HCT116 (cell line): ENCODE measurements at regions not wholly inside any gene's neighbourhood (a gene's known extent, or its start where the extent isn't known, plus 50 kb on each side); places are given as distances from the start of the nearest gene placed in this dataset.
A peak's percentile ranks its signal among the peaks of the same experiment; 100 is the strongest.

Experiments used
- ATAC-seq: fragments of 200-7000 bp; cut with Tn5 transposase; 2 replicates; pipeline ENCODE4 v1.9.1; 2020; ENCODE audit warnings: mild to moderate bottlenecking, moderate library complexity
- BruUV-seq: library from RNA; stranded (reverse); fragments of 400-500 nt; replicated peaks from 2 replicates; lab custom pipeline; 2021; lab: Mats Ljungman, UMichigan
- CTCF ChIA-PET: fragments of 300-600 bp; sonication (Branson Sonifier 250); formaldehyde crosslinking; loops from one replicate; lab custom pipeline; 2021; ENCODE audit warnings: antibody characterized with exemption; lab: Charles Lee
- POLR2A ChIA-PET: fragments of 300-600, 350-600 bp; sonication (Branson Sonifier 250); formaldehyde crosslinking; loops from one replicate; lab custom pipeline; 2021; ENCODE audit warnings: antibody characterized with exemption; lab: Charles Lee
- RAD21 ChIA-PET, 2 experiments: fragments of 300-600 bp; sonication (Branson Sonifier 250); formaldehyde crosslinking; loops; one replicate each; lab custom pipeline; 2023; ENCODE audit warnings: low total read pairs in 2 of 2; ENCODE audit not compliant: uncharacterized antibody in 2 of 2, unreplicated experiment in 2 of 2, low non-redundant PET in 1 of 2; lab: Charles Lee
- DNase-seq: peaks from one replicate; pipeline ENCODE4 v3.0.0-alpha.2; 2010; ENCODE audit warnings: low read depth, low spot score
- H2AFZ ChIP-seq: fragments of 200-600 bp; shearing (Covaris generic), sonication (generic); 2 replicates; pipeline ENCODE4 v1.6.1; 2017; ENCODE audit warnings: low read depth, mixed run types, mixed read lengths, antibody characterized with exemption, low read length; ENCODE audit not compliant: poor library complexity, severe bottlenecking
- H3K27ac ChIP-seq: 2 replicates; pipeline ENCODE4 v1.5.1; 2012; ENCODE audit warnings: low read depth, low read length
- H3K27me3 ChIP-seq: fragments of 200-600 bp; sonication (generic); 2 replicates; pipeline ENCODE4 v1.6.1; 2016; ENCODE audit warnings: mixed run types, low read length, mixed read lengths; ENCODE audit not compliant: insufficient read depth
- H3K36me3 ChIP-seq, 2 experiments: fragments of 200-500 bp in 1 of 2; fragments of 200-600 bp in 1 of 2; sonication (Bioruptor generic) in 1 of 2; sonication (generic) in 1 of 2; 2 replicates each; pipeline versions ENCODE4 v1.5.1 to v1.6.1; 2014 to 2016; ENCODE audit warnings: low read length in 2 of 2, inconsistent platforms in 1 of 2, mixed read lengths in 1 of 2, mixed run types in 1 of 2; ENCODE audit not compliant: insufficient read depth in 2 of 2, control insufficient read depth in 1 of 2
- H3K4me1 ChIP-seq, 2 experiments: fragments of 200-600 bp in 1 of 2; sonication (generic) in 1 of 2; 2 replicates each; pipeline versions ENCODE4 v1.5.1 to v1.6.1; 2012 to 2017; ENCODE audit warnings: low read length in 2 of 2, inconsistent platforms in 1 of 2, mild to moderate bottlenecking in 1 of 2, mixed read lengths in 1 of 2, mixed run types in 1 of 2, moderate library complexity in 1 of 2; ENCODE audit not compliant: insufficient read depth in 2 of 2, control insufficient read depth in 1 of 2
- H3K4me2 ChIP-seq: fragments of 200-600 bp; sonication (generic); 2 replicates; pipeline ENCODE4 v1.6.1; 2017; ENCODE audit warnings: mixed run types, low read length, mixed read lengths
- H3K4me3 ChIP-seq, 2 experiments: fragments of 200-600 bp in 1 of 2; sonication (generic) in 1 of 2; replicated peaks in 1 of 2; 2 replicates each; pipeline ENCODE4 v1.5.1; 2011 to 2016; ENCODE audit warnings: low read length in 2 of 2, control low read depth in 1 of 2, low read depth in 1 of 2, mild to moderate bottlenecking in 1 of 2, mixed read lengths in 1 of 2, mixed run types in 1 of 2
- H3K79me2 ChIP-seq: fragments of 200-600 bp; sonication (generic); 2 replicates; pipeline ENCODE4 v1.6.1; 2017; ENCODE audit warnings: mild to moderate bottlenecking, mixed run types, low read length, moderate library complexity, mixed read lengths; ENCODE audit not compliant: insufficient read depth
- H3K9ac ChIP-seq: fragments of 200-600 bp; sonication (generic); 2 replicates; pipeline ENCODE4 v1.6.1; 2016; ENCODE audit warnings: low read length, mixed read lengths
- H3K9me2 ChIP-seq: fragments of 200-600 bp; sonication (generic), shearing (Covaris generic); 2 replicates; pipeline ENCODE4 v1.6.1; 2017; ENCODE audit warnings: mixed run types, mild to moderate bottlenecking, moderate library complexity; ENCODE audit not compliant: insufficient read depth
- H3K9me3 ChIP-seq, 2 experiments: fragments of 200-500 bp in 1 of 2; fragments of 200-600 bp in 1 of 2; sonication (Bioruptor generic) in 1 of 2; sonication (generic) in 1 of 2; 2 replicates each; pipeline ENCODE4 v1.6.1; 2014 to 2017; ENCODE audit warnings: low read length in 2 of 2, mixed read lengths in 2 of 2, inconsistent platforms in 1 of 2, low read depth in 1 of 2, mild to moderate bottlenecking in 1 of 2, mixed run types in 1 of 2, moderate library complexity in 1 of 2; ENCODE audit not compliant: control insufficient read depth in 1 of 2, insufficient read depth in 1 of 2
- H4K20me1 ChIP-seq: fragments of 200-600 bp; sonication (generic), shearing (Covaris generic); 2 replicates; pipeline ENCODE4 v1.6.1; 2017; ENCODE audit warnings: mixed run types, mild to moderate bottlenecking, moderate library complexity; ENCODE audit not compliant: insufficient read depth
- CEBPB ChIP-seq: IDR thresholded peaks from 2 replicates; pipeline ENCODE4 v1.6.1; 2012; ENCODE audit warnings: low read depth
- CTCF ChIP-seq, 3 experiments: fragments of 200-600 bp in 1 of 3; sonication (generic) in 1 of 3; IDR thresholded peaks in 2 of 3; conservative IDR thresholded peaks in 1 of 3; 2 replicates each; pipeline ENCODE4 v1.5.1; 2012 to 2017; ENCODE audit warnings: low read depth in 2 of 3, low read length in 2 of 3, antibody characterized with exemption in 1 of 3, borderline replicate concordance in 1 of 3, control low read depth in 1 of 3, mild to moderate bottlenecking in 1 of 3, mixed read lengths in 1 of 3, mixed run types in 1 of 3, moderate library complexity in 1 of 3; ENCODE audit not compliant: insufficient read depth in 1 of 3
- EGR1 ChIP-seq: IDR thresholded peaks from 2 replicates; pipeline ENCODE4 v1.6.1; 2012; ENCODE audit warnings: low read depth
- EZH2 ChIP-seq: fragments of 200-600 bp; sonication (generic); IDR thresholded peaks from 2 replicates; pipeline ENCODE4 v1.6.1; 2017; ENCODE audit warnings: antibody characterized with exemption, mixed run types
- EZH2phosphoT487 ChIP-seq: fragments of 200-600 bp; IDR thresholded peaks from 2 replicates; pipeline ENCODE4 v1.6.1; 2018; ENCODE audit warnings: antibody characterized with exemption, borderline replicate concordance
- FOSL1 ChIP-seq: IDR thresholded peaks from 2 replicates; pipeline ENCODE4 v1.6.1; 2012; ENCODE audit warnings: low read depth
- MAX ChIP-seq: IDR thresholded peaks from 2 replicates; pipeline ENCODE4 v1.6.1; 2012
- POLR2A ChIP-seq: IDR thresholded peaks from 2 replicates; pipeline ENCODE4 v1.7.0; 2011; ENCODE audit warnings: borderline replicate concordance; ENCODE audit not compliant: insufficient read depth, insufficient read length; ENCODE audit errors: extremely low read depth
- RAD21 ChIP-seq: IDR thresholded peaks from 2 replicates; pipeline ENCODE4 v1.6.1; 2012; ENCODE audit warnings: low read depth, mild to moderate bottlenecking
- SIN3A ChIP-seq: IDR thresholded peaks from 2 replicates; pipeline ENCODE4 v1.6.1; 2012; ENCODE audit warnings: low read depth
- SP1 ChIP-seq: IDR thresholded peaks from 2 replicates; pipeline ENCODE4 v1.6.1; 2012; ENCODE audit warnings: low read depth
- SRF ChIP-seq: IDR thresholded peaks from 2 replicates; pipeline ENCODE4 v1.6.1; 2012; ENCODE audit warnings: low read depth
- YY1 ChIP-seq: IDR thresholded peaks from 2 replicates; pipeline ENCODE4 v1.6.1; 2011; ENCODE audit warnings: low read length, low read depth, moderate library complexity, mild to moderate bottlenecking; ENCODE audit not compliant: insufficient replicate concordance; ENCODE audit errors: extremely low read depth
- intact Hi-C: fragments of 100-400 bp; cut with micrococcal nuclease; formaldehyde crosslinking; loops from 2 replicates; pipeline ENCODE4 v1.10.0; 2022
- TF ChIP-seq, protein P1 (sequence below): IDR thresholded peaks from 2 replicates; pipeline ENCODE4 v1.6.1; 2012

DNA sequence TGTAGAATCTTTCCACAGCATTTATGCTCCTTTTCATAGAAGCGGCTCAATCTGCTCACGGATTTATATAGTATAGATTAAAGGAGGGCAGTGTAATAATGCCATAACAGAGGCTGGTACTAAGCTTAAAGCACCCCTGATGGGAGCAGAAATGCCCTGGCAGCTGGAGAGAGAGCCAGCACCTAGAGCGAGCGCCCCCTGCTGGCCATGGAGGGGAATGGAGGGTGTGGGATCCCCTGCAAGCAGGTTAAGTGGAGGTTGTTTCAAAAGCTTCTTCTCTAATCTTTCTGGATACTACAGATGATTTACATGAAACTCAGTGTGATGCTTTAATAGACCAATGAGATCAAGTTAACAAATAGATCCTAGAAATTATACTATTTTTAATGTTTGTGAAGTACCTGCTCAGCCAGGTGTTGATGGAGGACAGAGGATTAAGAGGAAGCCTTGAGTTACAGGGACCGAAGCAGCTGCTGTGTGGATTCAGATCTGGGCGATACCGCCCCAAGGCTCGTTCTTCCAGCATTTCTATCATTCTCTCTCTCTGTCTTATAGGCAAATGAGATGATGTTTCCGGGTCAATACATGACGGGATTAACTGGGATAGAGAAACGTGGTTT, 1519.3 kb upstream of the TMEM132C start:
- POLR2A ChIA-PET, result no interaction called here
- Histone ChIP-seq H3K27ac (no peak overlapping the region), H2AFZ (no peak overlapping the region), H3K79me2 (no peaks in the 10 kb centered on the region), H3K9me3 (no peaks in the 10 kb centered on the region), H3K4me1 (no peaks in the 10 kb centered on the region), H3K9me2 (no peaks in the 10 kb centered on the region), H4K20me1 (no peaks in the 10 kb centered on the region), H3K27me3 (no peaks in the 10 kb centered on the region), H3K9ac (no peak overlapping the region), H3K4me3 (no peak overlapping the region), H3K4me2 (no peak overlapping the region), H3K36me3 (no peaks in the 10 kb centered on the region)
- DNase-seq (peak; percentile 16), ATAC-seq (peak; percentile 99)
- RAD21 ChIA-PET, result no interaction called here
- CTCF ChIA-PET, result interaction anchor here (0.6 to 3.2 kb wide), 14 partner anchors 8 to 39 kb away, joined by 3 to 16 read pairs (median 4); no protein-coding TSS in a partner anchor
- intact Hi-C loops, result loop anchor here (1.0 to 5.0 kb wide), 3 partner anchors 680 to 1565 kb away; no protein-coding TSS in a partner anchor
- peak; percentile 54 for TF ChIP-seq RAD21
- TF ChIP-seq SIN3A, result no peak
- no peak for TF ChIP-seq SP1
- no peak for TF ChIP-seq YY1
- peak; percentile 28 to 98 (median 94); a peak in 4 of 6 replicates for TF ChIP-seq CTCF (IDR thresholded peaks at IDR 0.05 in 2 of 3, conservative IDR thresholded peaks at IDR 0.05 in 1 of 3; ENCODE audit: borderline replicate concordance in 1 of 3, insufficient read depth in 1 of 3, low read depth in 2 of 3, low read length in 2 of 3)
- BruUV-seq, result no TSS peak

DNA sequence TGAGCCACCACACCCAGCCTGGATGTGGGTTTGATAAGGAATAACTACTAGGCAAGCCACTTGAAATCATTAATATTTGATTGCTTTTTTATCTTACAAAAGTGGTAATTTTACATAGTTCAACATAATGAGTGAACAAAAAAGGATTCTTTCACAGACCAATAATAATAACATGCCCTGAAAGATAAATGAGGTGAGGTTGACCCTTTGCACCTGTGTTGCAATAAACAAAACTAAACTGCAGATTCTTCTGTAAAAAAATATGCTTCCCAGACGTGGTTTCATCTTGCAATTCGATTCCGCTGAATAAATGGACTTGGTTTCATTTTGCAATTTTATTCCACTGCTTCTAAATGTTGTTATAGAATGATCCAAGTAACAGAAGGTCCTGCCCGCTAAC, 1514.9 kb upstream of the TMEM132C start:
- ATAC-seq, result no peak

More for the DNA sequence above, 1514.9 kb upstream of the TMEM132C start:
- no peak overlapping the region for H2AFZ ChIP-seq
- H3K36me3 ChIP-seq, result no peaks in the 10 kb centered on the region
- ChIA-PET CTCF (no interaction called here), RAD21 (no interaction called here), POLR2A (no interaction called here)
- H3K4me3 ChIP-seq, result no peak overlapping the region
- H3K9ac ChIP-seq, result no peak overlapping the region
- no peaks in the 10 kb centered on the region for H3K27me3 ChIP-seq
- intact Hi-C loops, result no loop called here
- H3K27ac ChIP-seq, result no peak overlapping the region
- no peak overlapping the region for H3K4me2 ChIP-seq
- DNase-seq, result no peak
- no peaks in the 10 kb centered on the region for H3K4me1 ChIP-seq
- no TSS peak for BruUV-seq
- H3K79me2 ChIP-seq, result no peaks in the 10 kb centered on the region
- no peak for TF ChIP-seq MAX
- TF ChIP-seq EZH2phosphoT487, result no peak
- no peak for TF ChIP-seq CEBPB
- TF ChIP-seq EZH2, result no peak
- TF ChIP-seq, protein P1, sequence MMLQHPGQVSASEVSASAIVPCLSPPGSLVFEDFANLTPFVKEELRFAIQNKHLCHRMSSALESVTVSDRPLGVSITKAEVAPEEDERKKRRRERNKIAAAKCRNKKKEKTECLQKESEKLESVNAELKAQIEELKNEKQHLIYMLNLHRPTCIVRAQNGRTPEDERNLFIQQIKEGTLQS, result no peak
- no peak for TF ChIP-seq RAD21
- TF ChIP-seq SP1, result no peak
- no peak for TF ChIP-seq SRF
- no peak for TF ChIP-seq POLR2A
- no peak for TF ChIP-seq FOSL1
- no peak for TF ChIP-seq SIN3A
- no peak for TF ChIP-seq YY1
- TF ChIP-seq EGR1, result no peak
- H4K20me1 ChIP-seq, result no peaks in the 10 kb centered on the region
- no peaks in the 10 kb centered on the region for H3K9me2 ChIP-seq
- H3K9me3 ChIP-seq, result no peaks in the 10 kb centered on the region
